NCI-H510A treated with DMSO at 0.1 percent for 48 hours (cell line): ENCODE measurements at regions not wholly inside any gene's neighbourhood (a gene's known extent, or its start where the extent isn't known, plus 50 kb on each side); places are given as distances from the start of the nearest gene placed in this dataset.

Experiments used
- DNase-seq: peaks from one replicate; lab custom pipeline; 2025; lab: John Stamatoyannopoulos, UW

- DNase-seq: no peak
Measured at GRCh38 chr10:131799429-131799828, 101.4 kb upstream of the PPP2R2D start.

GRCh38 chr10:131802156-131802915 is 98.5 kb upstream of the PPP2R2D start:
- no peak for DNase-seq

GRCh38 chr10:131802996-131803395 is 97.8 kb upstream of the PPP2R2D start:
- DNase-seq: no peak

GRCh38 chr10:131803860-131804425 is 96.9 kb upstream of the PPP2R2D start:
- DNase-seq: no peak

- DNase-seq: no peak
Measured at GRCh38 chr10:131804551-131805295, 96.1 kb upstream of the PPP2R2D start.

- DNase-seq: no peak
Measured at GRCh38 chr10:131805696-131806095, 95.1 kb upstream of the PPP2R2D start.

- no peak for DNase-seq
Measured at GRCh38 chr10:131806146-131806545, 94.7 kb upstream of the PPP2R2D start.

GRCh38 chr10:131806646-131807317 is 94.0 kb upstream of the PPP2R2D start:
- no peak for DNase-seq

GRCh38 chr10:131808370-131808930 is 92.4 kb upstream of the PPP2R2D start:
- no peak for DNase-seq

- DNase-seq: no peak
Measured at GRCh38 chr10:131810036-131810804, 90.6 kb upstream of the PPP2R2D start.

- DNase-seq: no peak
Measured at GRCh38 chr10:131810805-131811629, 89.8 kb upstream of the PPP2R2D start.

- no peak for DNase-seq
Measured at GRCh38 chr10:131811630-131812403, 89.0 kb upstream of the PPP2R2D start.

- no peak for DNase-seq
Measured at GRCh38 chr10:131812736-131813604, 87.8 kb upstream of the PPP2R2D start.

- no peak for DNase-seq
Measured at GRCh38 chr10:131814567-131815265, 86.1 kb upstream of the PPP2R2D start.

GRCh38 chr10:131815266-131816156 is 85.3 kb upstream of the PPP2R2D start:
- DNase-seq: no peak

- no peak for DNase-seq
Measured at GRCh38 chr10:131816157-131816775, 84.5 kb upstream of the PPP2R2D start.
